Activated naive CD4-positive, alpha-beta T cell treated with anti-CD3 and anti-CD28 coated beads, Interleukin-2, amount 50 U/mL, for 16 hours (primary cell): ENCODE measurements at regions not wholly inside any gene's neighbourhood (a gene's known extent, or its start where the extent isn't known, plus 50 kb on each side); places are given as distances from the start of the nearest gene placed in this dataset.

ENCODE experiments used
- DNase-seq: peaks from one replicate; pipeline ENCODE4 v3.0.0-alpha.2; 2020

GRCh38 chrX:39527025-39527424 lies 570.7 kb downstream of the BCOR start:
- DNase-seq = no peak

GRCh38 chrX:39528161-39528916 lies 569.4 kb downstream of the BCOR start:
- DNase-seq = no peak

GRCh38 chrX:39532761-39533160 lies 565.0 kb downstream of the BCOR start:
- DNase-seq = no peak

- no peak for DNase-seq
These were observed 562.8 kb downstream of the BCOR start for GRCh38 chrX:39534949-39535348.

- DNase-seq = no peak
These were observed 561.5 kb downstream of the BCOR start for GRCh38 chrX:39536211-39536610.

- no peak for DNase-seq
These were observed 555.9 kb downstream of the BCOR start for GRCh38 chrX:39541881-39542280.

- no peak for DNase-seq
These were observed 555.4 kb downstream of the BCOR start for GRCh38 chrX:39542316-39542715.

- no peak for DNase-seq
These were observed 546.9 kb downstream of the BCOR start for GRCh38 chrX:39550795-39551361.

- no peak for DNase-seq
These were observed 546.0 kb downstream of the BCOR start for GRCh38 chrX:39551762-39552161.

GRCh38 chrX:39555431-39555830 lies 542.3 kb downstream of the BCOR start:
- no peak for DNase-seq

- DNase-seq = no peak
These were observed 541.7 kb downstream of the BCOR start for GRCh38 chrX:39556056-39556455.

- DNase-seq = no peak
These were observed 538.5 kb downstream of the BCOR start for GRCh38 chrX:39559229-39559628.

GRCh38 chrX:39560271-39560670 lies 537.5 kb downstream of the BCOR start:
- no peak for DNase-seq

- DNase-seq = no peak
These were observed 534.6 kb downstream of the BCOR start for GRCh38 chrX:39563178-39563577.

- no peak for DNase-seq
These were observed 533.0 kb downstream of the BCOR start for GRCh38 chrX:39564751-39565150.

- DNase-seq = no peak
These were observed 523.6 kb downstream of the BCOR start for GRCh38 chrX:39574178-39574577.

- no peak for DNase-seq
These were observed 521.5 kb downstream of the BCOR start for GRCh38 chrX:39576041-39576872.

GRCh38 chrX:39577206-39577984 lies 520.4 kb downstream of the BCOR start:
- DNase-seq = no peak

GRCh38 chrX:39577985-39578869 lies 519.5 kb downstream of the BCOR start:
- peak; percentile 45 for DNase-seq

- no peak for DNase-seq
These were observed 517.7 kb downstream of the BCOR start for GRCh38 chrX:39580043-39580442.

GRCh38 chrX:39581411-39581810 lies 516.3 kb downstream of the BCOR start:
- DNase-seq = no peak

GRCh38 chrX:39582091-39582490 lies 515.7 kb downstream of the BCOR start:
- no peak for DNase-seq
